WERI-Rb-1 (cell line): ENCODE measurements at regions not wholly inside any gene's neighbourhood (a gene's known extent, or its start where the extent isn't known, plus 50 kb on each side); places are given as distances from the start of the nearest gene placed in this dataset.

Experiments used
- DNase-seq: peaks from one replicate; pipeline ENCODE4 v3.0.0-alpha.2; 2020
- H3K27ac ChIP-seq: fragments of 250-450 bp; sonication (Bioruptor Pico); 2 replicates; pipeline ENCODE4 v1.5.1; 2020; ENCODE audit warnings: mild to moderate bottlenecking, moderate library complexity
- H3K27me3 ChIP-seq: fragments of 250-450 bp; sonication (Bioruptor Pico); 2 replicates; pipeline ENCODE4 v1.5.1; 2021; ENCODE audit warnings: mild to moderate bottlenecking, low read depth, moderate library complexity; ENCODE audit not compliant: insufficient read depth, severe bottlenecking
- H3K36me3 ChIP-seq: fragments of 250-450 bp; sonication (Bioruptor Pico); 2 replicates; pipeline ENCODE4 v1.5.1; 2020; ENCODE audit warnings: mild to moderate bottlenecking, moderate library complexity
- H3K4me3 ChIP-seq: 2 replicates; pipeline ENCODE4 v1.5.1; 2011; ENCODE audit warnings: low read depth, mild to moderate bottlenecking, control low read depth, low read length
- H3K9me3 ChIP-seq: fragments of 250-450 bp; sonication (Bioruptor Pico); 2 replicates; pipeline ENCODE4 v1.5.1; 2021; ENCODE audit warnings: mild to moderate bottlenecking, moderate library complexity; ENCODE audit not compliant: severe bottlenecking
- TF ChIP-seq, protein P1 (sequence below): IDR thresholded peaks from 2 replicates; pipeline ENCODE4 v1.5.1; 2011; ENCODE audit warnings: low read depth, mild to moderate bottlenecking, control low read depth, inconsistent platforms, low read length

GRCh38 chr2:35246702-35247101 lies 1108.9 kb upstream of the CRIM1 start:
- Histone ChIP-seq H3K4me3 (no peak overlapping the region), H3K27ac (no peak overlapping the region), H3K36me3 (no peaks in the 10 kb centered on the region), H3K9me3 (peaks cover 4% of the 10 kb centered on the region), H3K27me3 (no peaks in the 10 kb centered on the region)
- TF ChIP-seq, protein P1, sequence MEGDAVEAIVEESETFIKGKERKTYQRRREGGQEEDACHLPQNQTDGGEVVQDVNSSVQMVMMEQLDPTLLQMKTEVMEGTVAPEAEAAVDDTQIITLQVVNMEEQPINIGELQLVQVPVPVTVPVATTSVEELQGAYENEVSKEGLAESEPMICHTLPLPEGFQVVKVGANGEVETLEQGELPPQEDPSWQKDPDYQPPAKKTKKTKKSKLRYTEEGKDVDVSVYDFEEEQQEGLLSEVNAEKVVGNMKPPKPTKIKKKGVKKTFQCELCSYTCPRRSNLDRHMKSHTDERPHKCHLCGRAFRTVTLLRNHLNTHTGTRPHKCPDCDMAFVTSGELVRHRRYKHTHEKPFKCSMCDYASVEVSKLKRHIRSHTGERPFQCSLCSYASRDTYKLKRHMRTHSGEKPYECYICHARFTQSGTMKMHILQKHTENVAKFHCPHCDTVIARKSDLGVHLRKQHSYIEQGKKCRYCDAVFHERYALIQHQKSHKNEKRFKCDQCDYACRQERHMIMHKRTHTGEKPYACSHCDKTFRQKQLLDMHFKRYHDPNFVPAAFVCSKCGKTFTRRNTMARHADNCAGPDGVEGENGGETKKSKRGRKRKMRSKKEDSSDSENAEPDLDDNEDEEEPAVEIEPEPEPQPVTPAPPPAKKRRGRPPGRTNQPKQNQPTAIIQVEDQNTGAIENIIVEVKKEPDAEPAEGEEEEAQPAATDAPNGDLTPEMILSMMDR: no peak
- DNase-seq: no peak

- H3K27ac ChIP-seq: no peak overlapping the region
- DNase-seq: no peak
Observed at GRCh38 chr2:35228584-35228983, 1127.0 kb upstream of the CRIM1 start.

DNA sequence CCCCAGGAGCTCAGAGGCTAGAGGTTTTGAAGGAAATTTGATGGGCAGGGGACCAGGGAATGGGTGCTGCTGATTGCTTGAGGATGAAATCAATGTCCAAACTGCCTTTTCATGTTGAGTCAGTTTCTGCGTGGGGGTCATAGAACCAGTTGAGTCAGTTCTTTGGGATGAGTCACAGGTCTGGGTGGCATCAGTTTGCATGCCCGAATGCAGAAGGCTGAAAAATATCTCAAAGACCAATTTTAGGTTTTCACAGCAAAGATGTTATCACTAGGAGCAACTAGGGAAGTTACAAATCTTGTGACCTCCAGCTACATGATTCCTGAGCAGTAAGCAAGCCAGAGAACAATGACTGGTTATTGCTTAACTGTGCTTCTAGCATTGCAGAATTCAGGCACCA lies 1135.1 kb upstream of the CRIM1 start:
- Histone ChIP-seq H3K27ac (no peak overlapping the region), H3K27me3 (no peaks in the 10 kb centered on the region), H3K36me3 (no peaks in the 10 kb centered on the region), H3K9me3 (no peaks in the 10 kb centered on the region), H3K4me3 (no peak overlapping the region)
- TF ChIP-seq, protein P1: no peak
- no peak for DNase-seq

More at GRCh38 chr2:35228584-35228983, 1127.0 kb upstream of the CRIM1 start:
- H3K36me3 ChIP-seq: no peaks in the 10 kb centered on the region
- no peak overlapping the region for H3K4me3 ChIP-seq
- TF ChIP-seq, protein P1: no peak
- H3K27me3 ChIP-seq: no peaks in the 10 kb centered on the region
- H3K9me3 ChIP-seq: peaks cover 1% of the 10 kb centered on the region

DNA sequence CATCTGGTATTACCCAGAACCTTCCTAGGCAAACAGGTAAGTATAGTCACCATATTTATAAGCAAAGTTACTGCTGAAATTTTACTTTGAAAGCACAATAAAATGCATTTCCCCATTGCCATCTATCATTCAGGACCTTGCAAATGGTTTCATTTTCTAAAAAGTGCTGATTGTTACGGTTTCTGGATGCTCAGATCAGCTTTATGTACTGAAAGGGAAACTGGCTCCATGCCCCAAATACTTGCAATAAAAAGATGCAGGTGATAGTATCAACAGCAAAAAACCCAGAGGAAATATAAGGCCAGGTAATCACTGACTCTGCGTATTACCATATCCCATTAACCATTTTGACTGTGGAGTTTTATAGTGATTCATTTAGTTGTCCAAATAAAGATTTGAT lies 1150.7 kb upstream of the CRIM1 start:
- TF ChIP-seq, protein P1: no peak
- H3K36me3 ChIP-seq: no peaks in the 10 kb centered on the region
- H3K4me3 ChIP-seq: no peak overlapping the region
- H3K27me3 ChIP-seq: no peaks in the 10 kb centered on the region
- H3K27ac ChIP-seq: no peak overlapping the region
- H3K9me3 ChIP-seq: no peaks in the 10 kb centered on the region
- DNase-seq: no peak

DNA sequence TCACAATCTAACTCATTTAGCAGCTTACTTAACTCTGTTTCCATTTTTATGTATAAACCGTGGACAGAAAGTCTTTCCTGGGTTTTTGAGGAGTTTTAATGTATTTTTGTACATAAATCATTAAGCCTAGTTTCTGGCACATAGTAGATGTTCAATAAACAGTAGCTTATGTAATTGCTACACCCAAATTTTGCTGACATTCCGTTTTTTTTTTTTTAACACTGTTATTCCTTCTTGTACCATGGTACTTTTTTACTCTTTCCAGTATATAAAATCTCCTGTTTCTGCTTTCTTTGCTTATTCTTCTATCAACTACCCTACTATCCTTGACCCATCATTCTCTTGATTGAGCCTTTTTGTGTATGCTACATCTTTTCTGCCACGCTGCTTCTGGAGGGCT lies 1151.3 kb upstream of the CRIM1 start:
- no peaks in the 10 kb centered on the region for H3K36me3 ChIP-seq
- H3K4me3 ChIP-seq: no peak overlapping the region
- H3K27me3 ChIP-seq: no peaks in the 10 kb centered on the region
- TF ChIP-seq, protein P1: no peak
- no peak for DNase-seq
- no peaks in the 10 kb centered on the region for H3K9me3 ChIP-seq
- no peak overlapping the region for H3K27ac ChIP-seq

DNA sequence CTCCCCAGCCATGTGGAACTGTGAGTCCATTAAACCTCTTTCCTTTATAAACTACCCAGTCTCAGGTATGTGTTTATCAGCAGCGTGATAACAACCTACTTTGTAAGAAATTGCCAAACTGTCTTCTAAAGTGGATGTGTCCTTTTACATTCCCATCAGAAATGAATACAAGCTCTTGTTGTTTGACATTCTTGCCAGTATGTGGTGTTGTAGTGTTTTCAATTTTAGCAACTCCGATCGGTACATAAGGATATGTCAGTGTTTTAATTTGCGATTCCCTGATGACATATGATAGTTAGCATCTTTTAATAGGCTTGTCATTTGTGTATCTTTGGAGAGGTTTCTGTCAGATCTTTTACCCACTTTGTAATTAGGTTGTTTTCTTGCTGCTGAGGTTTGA lies 1156.3 kb upstream of the CRIM1 start:
- no peaks in the 10 kb centered on the region for H3K27me3 ChIP-seq
- TF ChIP-seq, protein P1: 0 out of 2 replicates have a peak, but pooled peaks have one; percentile 17
- no peaks in the 10 kb centered on the region for H3K36me3 ChIP-seq
- H3K27ac ChIP-seq: no peak overlapping the region
- no peak for DNase-seq
- no peaks in the 10 kb centered on the region for H3K9me3 ChIP-seq
- no peak overlapping the region for H3K4me3 ChIP-seq
